IMR-90 (cell line): ENCODE measurements at regions not wholly inside any gene's neighbourhood (a gene's known extent, or its start where the extent isn't known, plus 50 kb on each side); places are given as distances from the start of the nearest gene placed in this dataset.

Source experiments
- ATAC-seq: fragments of 200-7000 bp; cut with Tn5 transposase; 2 replicates; pipeline ENCODE4 v1.9.1; 2020; ENCODE audit warnings: low read depth, mild to moderate bottlenecking, moderate library complexity
- BruUV-seq: library from RNA; stranded (reverse); fragments of 400-500 nt; replicated peaks from 2 replicates; lab custom pipeline; 2021; lab: Mats Ljungman, UMichigan
- CTCF ChIA-PET: fragments of 300-600 bp; formaldehyde crosslinking; extraction: SDS; loops from one replicate; lab custom pipeline; 2021; ENCODE audit warnings: antibody characterized with exemption; lab: Yijun Ruan, JAX
- POLR2A ChIA-PET: fragments of 300-600 bp; sonication (Branson Sonifier 250); formaldehyde crosslinking; loops from one replicate; lab custom pipeline; 2022; ENCODE audit warnings: antibody characterized with exemption; ENCODE audit not compliant: unreplicated experiment; lab: Charles Lee
- DNase-seq: peaks from one replicate; pipeline ENCODE4 v3.0.0; 2013
- H2AFZ ChIP-seq: replicated peaks from 2 replicates; pipeline ENCODE3; 2013; ENCODE audit warnings: low read length, mild to moderate bottlenecking; ENCODE audit not compliant: poor library complexity
- H2AK5ac ChIP-seq: 2 replicates; pipeline ENCODE4 v1.6.1; 2013; ENCODE audit warnings: low read depth, low read length, inconsistent platforms
- H2AK9ac ChIP-seq: replicated peaks from 2 replicates; pipeline ENCODE3; 2013; ENCODE audit warnings: mild to moderate bottlenecking, low read depth, low read length, moderate library complexity; ENCODE audit not compliant: poor library complexity
- H2BK120ac ChIP-seq: 2 replicates; pipeline ENCODE4 v1.6.1; 2013; ENCODE audit warnings: low read depth, low read length, inconsistent platforms
- H2BK15ac ChIP-seq: 3 replicates; pipeline ENCODE4 v1.6.1; 2013; ENCODE audit warnings: low read depth, low read length, inconsistent platforms
- H2BK20ac ChIP-seq: 2 replicates; pipeline ENCODE4 v1.6.1; 2013; ENCODE audit warnings: low read depth, mild to moderate bottlenecking, inconsistent platforms, low read length, moderate library complexity
- H2BK5ac ChIP-seq: 2 replicates; pipeline ENCODE4 v1.6.1; 2013; ENCODE audit warnings: mild to moderate bottlenecking, low read depth, low read length, inconsistent platforms; ENCODE audit not compliant: poor library complexity, severe bottlenecking
- H3K14ac ChIP-seq: replicated peaks from 2 replicates; pipeline ENCODE4 v1.6.1; 2013; ENCODE audit warnings: low read depth, low read length, inconsistent platforms
- H3K18ac ChIP-seq: 2 replicates; pipeline ENCODE4 v1.6.1; 2013; ENCODE audit warnings: low read depth, low read length, control low read depth
- H3K23ac ChIP-seq: 2 replicates; pipeline ENCODE4 v1.6.1; 2013; ENCODE audit warnings: low read depth, low read length, inconsistent platforms
- H3K27ac ChIP-seq: 2 replicates; pipeline ENCODE4 v1.5.1; 2013; ENCODE audit warnings: mild to moderate bottlenecking, control low read depth, low read length; ENCODE audit not compliant: insufficient read depth
- H3K27me3 ChIP-seq: 2 replicates; pipeline ENCODE4 v1.6.1; 2013; ENCODE audit warnings: low read length; ENCODE audit not compliant: control insufficient read depth, insufficient read depth
- H3K36me3 ChIP-seq: 2 replicates; pipeline ENCODE4 v1.6.1; 2013; ENCODE audit warnings: low read length, mixed read lengths; ENCODE audit not compliant: control insufficient read depth, insufficient read depth
- H3K4ac ChIP-seq: 2 replicates; pipeline ENCODE4 v1.6.1; 2013; ENCODE audit warnings: low read depth, low read length, inconsistent platforms
- H3K4me1 ChIP-seq: 2 replicates; pipeline ENCODE4 v1.6.1; 2013; ENCODE audit warnings: low read length, mixed read lengths; ENCODE audit not compliant: control insufficient read depth, insufficient read depth
- H3K4me2 ChIP-seq: 2 replicates; pipeline ENCODE4 v1.6.1; 2013; ENCODE audit warnings: low read depth, mild to moderate bottlenecking, control low read depth, low read length, moderate library complexity
- H3K4me3 ChIP-seq: 2 replicates; pipeline ENCODE4 v1.5.1; 2013; ENCODE audit warnings: low read depth, mild to moderate bottlenecking, control low read depth, low read length, moderate library complexity; ENCODE audit not compliant: insufficient read depth
- H3K56ac ChIP-seq: 2 replicates; pipeline ENCODE4 v1.6.1; 2013; ENCODE audit warnings: low read length, inconsistent platforms; ENCODE audit not compliant: insufficient read depth; ENCODE audit errors: extremely low read depth
- H3K79me1 ChIP-seq, 2 experiments: 2 replicates each; pipeline ENCODE4 v1.6.1; 2013; ENCODE audit warnings: low read length in 2 of 2, inconsistent platforms in 1 of 2, low read depth in 1 of 2
- H3K9ac ChIP-seq: 2 replicates; pipeline ENCODE4 v1.6.1; 2013; ENCODE audit warnings: low read depth, low read length, control low read depth
- H3K9me1 ChIP-seq: 2 replicates; pipeline ENCODE4 v1.6.1; 2013; ENCODE audit warnings: low read length, inconsistent platforms; ENCODE audit not compliant: insufficient read depth
- H3K9me3 ChIP-seq: 2 replicates; pipeline ENCODE4 v1.6.1; 2013; ENCODE audit warnings: low read length; ENCODE audit not compliant: control insufficient read depth, insufficient read depth
- H4K20me1 ChIP-seq: 2 replicates; pipeline ENCODE4 v1.6.1; 2013; ENCODE audit warnings: low read length, inconsistent platforms; ENCODE audit not compliant: insufficient read depth
- H4K5ac ChIP-seq: 2 replicates; pipeline ENCODE4 v1.6.1; 2013; ENCODE audit warnings: mild to moderate bottlenecking, low read depth, low read length, control low read depth
- H4K8ac ChIP-seq, 2 experiments: 2 replicates each; pipeline ENCODE4 v1.6.1; 2013; ENCODE audit warnings: low read depth in 2 of 2, low read length in 2 of 2, control low read depth in 1 of 2, inconsistent platforms in 1 of 2
- H4K91ac ChIP-seq: 2 replicates; pipeline ENCODE4 v1.6.1; 2013; ENCODE audit warnings: low read depth, low read length, inconsistent platforms; ENCODE audit not compliant: insufficient read depth
- CEBPB ChIP-seq: IDR thresholded peaks from 2 replicates; pipeline ENCODE4 v1.6.1; 2012; ENCODE audit warnings: low read depth, low read length, improper control_type of control experiment
- WGBS, 2 experiments: methylation state at CpG; one replicate each; pipeline versions ENCODE4 v1.1.5 to v1.1.7; 2013; ENCODE audit warnings: missing lambda C conversion rate in 2 of 2; ENCODE audit not compliant: insufficient read length in 1 of 2; ENCODE audit errors: extremely low coverage in 2 of 2; 5-methylcytosine and 5-hydroxymethylcytosine counted together
- dilution Hi-C: fragments of 300-500 bp; cut with HindIII; formaldehyde crosslinking; loops from one replicate; pipeline ENCODE4 v1.14.3; 2018; ENCODE audit warnings: low sequenced_read_pairs; ENCODE audit not compliant: unreplicated experiment
- in situ Hi-C: fragments of 300-500 bp; cut with MboI; formaldehyde crosslinking; loops from 3 replicates; pipeline ENCODE4 v1.14.3; 2019; ENCODE audit warnings: low sequenced_read_pairs, inconsistent platforms, mixed read lengths
- intact Hi-C: fragments of 100-400 bp; cut with micrococcal nuclease; formaldehyde crosslinking; loops from 2 replicates; pipeline ENCODE4 v1.10.0; 2022

GRCh38 chr20:40278673-40279072 lies 410.4 kb downstream of the MAFB start:
- Histone ChIP-seq H3K79me1 (no peaks in the 10 kb centered on the region), H2BK5ac (no peak overlapping the region), H4K91ac (no peak overlapping the region), H3K27me3 (no peaks in the 10 kb centered on the region; the same call in 1 of the 2 replicates), H3K9me3 (no peaks in the 10 kb centered on the region), H2AFZ (no peak overlapping the region), H2BK15ac (no peak overlapping the region), H3K23ac (no peak overlapping the region), H3K14ac (no peak overlapping the region), H3K18ac (no peak overlapping the region), H3K56ac (no peak overlapping the region), H2BK20ac (no peak overlapping the region), H3K9ac (no peak overlapping the region), H4K20me1 (no peaks in the 10 kb centered on the region), H3K4me3 (no peak overlapping the region), H3K4me1 (no peaks in the 10 kb centered on the region), H2AK9ac (no peak overlapping the region), H3K9me1 (no peaks in the 10 kb centered on the region), H4K8ac (no peak overlapping the region), H3K4me2 (no peak overlapping the region), H3K4ac (no peak overlapping the region), H3K27ac (no peak overlapping the region), H3K36me3 (no peaks in the 10 kb centered on the region), H4K5ac (no peak overlapping the region), H2AK5ac (no peak overlapping the region), H2BK120ac (no peak overlapping the region)
- POLR2A ChIA-PET = no interaction called here
- no peak for TF ChIP-seq CEBPB
- ATAC-seq = no peak
- dilution Hi-C loops (no loop called here), in situ Hi-C loops (no loop called here), intact Hi-C loops (no loop called here)
- no CpG with 5 or more reads among the region's 3 CpGs for WGBS, 2 experiments
- BruUV-seq = no TSS peak
- CTCF ChIA-PET = no interaction called here
- DNase-seq = no peak
